OCI-LY3 (cell line): ENCODE measurements at regions not wholly inside any gene's neighbourhood (a gene's known extent, or its start where the extent isn't known, plus 50 kb on each side); places are given as distances from the start of the nearest gene placed in this dataset.

Source experiments
- H2AFZ ChIP-seq: fragments of 200-600, 300-600 bp; shearing (Covaris generic); 2 replicates; pipeline ENCODE4 v1.6.0; 2014; ENCODE audit warnings: antibody characterized with exemption, low read depth, low read length
- H3K27ac ChIP-seq: fragments of 200-600, 300-600 bp; sonication (generic); 2 replicates; pipeline ENCODE4 v1.5.1; 2014; ENCODE audit warnings: mild to moderate bottlenecking, low read length, moderate library complexity, mixed read lengths
- H3K27me3 ChIP-seq: fragments of 200-600, 300-600 bp; sonication (generic); 2 replicates; pipeline ENCODE4 v1.6.1; 2014; ENCODE audit warnings: low read depth, low read length, mixed read lengths
- H3K36me3 ChIP-seq: fragments of 200-600, 300-600 bp; sonication (generic); replicated peaks from 2 replicates; pipeline ENCODE3; 2014; ENCODE audit warnings: low read depth, low read length, mixed read lengths
- H3K4me1 ChIP-seq: fragments of 300-600, 200-600 bp; sonication (generic); 2 replicates; pipeline ENCODE4 v1.6.1; 2014; ENCODE audit warnings: low read length, mixed read lengths
- H3K4me2 ChIP-seq: fragments of 200-600, 300-600 bp; sonication (generic); 2 replicates; pipeline ENCODE4 v1.6.1; 2014; ENCODE audit warnings: low read length, mixed read lengths
- H3K4me3 ChIP-seq: fragments of 300-600, 200-600 bp; sonication (generic); 2 replicates; pipeline ENCODE4 v1.5.1; 2014; ENCODE audit warnings: antibody characterized with exemption, mild to moderate bottlenecking, low read length, moderate library complexity
- H3K79me2 ChIP-seq: fragments of 300-600, 200-600 bp; shearing (Covaris generic); 2 replicates; pipeline ENCODE4 v1.6.1; 2014; ENCODE audit warnings: mild to moderate bottlenecking, low read length, mixed read lengths
- H3K9ac ChIP-seq: fragments of 300-600, 200-600 bp; shearing (Covaris generic); 2 replicates; pipeline ENCODE4 v1.6.0; 2014; ENCODE audit warnings: mild to moderate bottlenecking, low read length, moderate library complexity
- H3K9me3 ChIP-seq: fragments of 200-600, 300-600 bp; shearing (Covaris generic); 2 replicates; pipeline ENCODE4 v1.6.1; 2014; ENCODE audit warnings: low read length, mixed read lengths; ENCODE audit not compliant: insufficient read depth
- H4K20me1 ChIP-seq: fragments of 200-600, 300-600 bp; sonication (generic); 2 replicates; pipeline ENCODE4 v1.6.1; 2016; ENCODE audit warnings: low read length, mixed read lengths; ENCODE audit not compliant: insufficient read depth
- EZH2phosphoT487 ChIP-seq: fragments of 200-600 bp; shearing (Covaris generic); IDR thresholded peaks from 2 replicates; pipeline ENCODE4 v1.6.1; 2018; ENCODE audit warnings: antibody characterized with exemption, mixed run types, low read depth
- TF ChIP-seq, protein P1 (sequence below): fragments of 200-600, 300-600 bp; sonication (generic); IDR thresholded peaks from 2 replicates; pipeline ENCODE4 v1.5.1; 2014; ENCODE audit warnings: antibody characterized with exemption, low read length, low read depth

- Histone ChIP-seq H2AFZ (no peak overlapping the region), H3K27me3 (peaks cover 33% of the 10 kb centered on the region), H3K4me1 (no peaks in the 10 kb centered on the region), H3K4me3 (no peak overlapping the region), H4K20me1 (no peaks in the 10 kb centered on the region), H3K36me3 (no peaks in the 10 kb centered on the region), H3K9me3 (no peaks in the 10 kb centered on the region), H3K4me2 (no peak overlapping the region), H3K79me2 (no peaks in the 10 kb centered on the region), H3K27ac (no peak overlapping the region), H3K9ac (no peak overlapping the region)
- TF ChIP-seq, protein P1, sequence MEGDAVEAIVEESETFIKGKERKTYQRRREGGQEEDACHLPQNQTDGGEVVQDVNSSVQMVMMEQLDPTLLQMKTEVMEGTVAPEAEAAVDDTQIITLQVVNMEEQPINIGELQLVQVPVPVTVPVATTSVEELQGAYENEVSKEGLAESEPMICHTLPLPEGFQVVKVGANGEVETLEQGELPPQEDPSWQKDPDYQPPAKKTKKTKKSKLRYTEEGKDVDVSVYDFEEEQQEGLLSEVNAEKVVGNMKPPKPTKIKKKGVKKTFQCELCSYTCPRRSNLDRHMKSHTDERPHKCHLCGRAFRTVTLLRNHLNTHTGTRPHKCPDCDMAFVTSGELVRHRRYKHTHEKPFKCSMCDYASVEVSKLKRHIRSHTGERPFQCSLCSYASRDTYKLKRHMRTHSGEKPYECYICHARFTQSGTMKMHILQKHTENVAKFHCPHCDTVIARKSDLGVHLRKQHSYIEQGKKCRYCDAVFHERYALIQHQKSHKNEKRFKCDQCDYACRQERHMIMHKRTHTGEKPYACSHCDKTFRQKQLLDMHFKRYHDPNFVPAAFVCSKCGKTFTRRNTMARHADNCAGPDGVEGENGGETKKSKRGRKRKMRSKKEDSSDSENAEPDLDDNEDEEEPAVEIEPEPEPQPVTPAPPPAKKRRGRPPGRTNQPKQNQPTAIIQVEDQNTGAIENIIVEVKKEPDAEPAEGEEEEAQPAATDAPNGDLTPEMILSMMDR, result no peak
- TF ChIP-seq EZH2phosphoT487, result no peak
These were observed 91.3 kb upstream of the EYA2 start for GRCh38 chr20:46803123-46804020.

DNA sequence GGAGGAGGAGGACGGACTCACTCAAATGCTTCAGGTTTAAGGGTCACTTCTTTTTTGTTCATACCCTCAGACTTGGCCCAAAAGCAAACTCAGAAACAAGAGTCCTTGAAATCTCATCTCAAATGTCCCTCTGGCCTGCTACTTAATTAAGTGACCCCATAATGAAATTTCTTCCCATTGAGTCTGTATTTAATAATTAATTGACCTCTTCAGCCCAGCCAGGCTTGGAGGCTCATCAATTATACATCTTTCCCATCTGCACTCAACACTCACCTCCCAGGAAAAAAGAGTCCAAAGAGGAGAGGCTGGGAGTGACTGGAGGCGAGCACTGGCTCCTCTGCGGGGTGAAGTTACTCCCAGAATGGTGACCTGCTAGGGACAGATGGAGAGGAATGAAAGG is 90.5 kb upstream of the EYA2 start:
- H2AFZ ChIP-seq, result no peak overlapping the region
- H4K20me1 ChIP-seq, result no peaks in the 10 kb centered on the region
- no peak overlapping the region for H3K4me3 ChIP-seq
- H3K9ac ChIP-seq, result no peak overlapping the region
- H3K27ac ChIP-seq, result no peak overlapping the region
- no peaks in the 10 kb centered on the region for H3K4me1 ChIP-seq
- H3K79me2 ChIP-seq, result no peaks in the 10 kb centered on the region
- TF ChIP-seq EZH2phosphoT487, result no peak
- TF ChIP-seq, protein P1, result no peak
- H3K27me3 ChIP-seq, result peaks cover 25% of the 10 kb centered on the region
- no peaks in the 10 kb centered on the region for H3K9me3 ChIP-seq
- no peaks in the 10 kb centered on the region for H3K36me3 ChIP-seq
- no peak overlapping the region for H3K4me2 ChIP-seq

DNA sequence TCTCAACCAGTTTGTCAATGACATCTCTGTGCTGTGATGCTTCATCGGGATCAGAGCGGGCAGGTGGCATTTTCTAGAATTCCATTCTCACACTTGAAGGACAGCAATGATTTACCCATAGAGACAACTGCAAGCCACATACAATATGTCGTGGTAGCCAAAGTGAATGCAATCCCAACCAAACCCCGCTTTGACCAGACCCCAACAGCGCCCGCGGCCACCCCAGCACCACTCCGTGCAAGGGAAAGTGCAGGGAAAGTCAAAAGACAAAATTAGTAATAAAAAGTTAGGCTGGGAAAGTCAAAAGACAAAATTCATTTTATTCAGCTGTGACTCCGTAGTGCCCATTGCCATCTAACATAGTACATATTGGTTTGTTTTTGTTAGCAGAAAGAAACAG is 88.8 kb upstream of the EYA2 start:
- H3K4me1 ChIP-seq, result no peaks in the 10 kb centered on the region
- no peak overlapping the region for H3K27ac ChIP-seq
- H3K9me3 ChIP-seq, result no peaks in the 10 kb centered on the region
- no peak for TF ChIP-seq EZH2phosphoT487
- TF ChIP-seq, protein P1, result no peak
- peaks cover 24% of the 10 kb centered on the region for H3K27me3 ChIP-seq
- no peaks in the 10 kb centered on the region for H3K79me2 ChIP-seq
- H2AFZ ChIP-seq, result no peak overlapping the region
- no peak overlapping the region for H3K4me2 ChIP-seq
- no peak overlapping the region for H3K4me3 ChIP-seq
- no peaks in the 10 kb centered on the region for H3K36me3 ChIP-seq
- H4K20me1 ChIP-seq, result no peaks in the 10 kb centered on the region
- H3K9ac ChIP-seq, result no peak overlapping the region

- no peak overlapping the region for H3K9ac ChIP-seq
- H3K9me3 ChIP-seq, result no peaks in the 10 kb centered on the region
- no peak overlapping the region for H3K27ac ChIP-seq
- H3K36me3 ChIP-seq, result no peaks in the 10 kb centered on the region
- H3K4me2 ChIP-seq, result no peak overlapping the region
- no peak overlapping the region for H2AFZ ChIP-seq
- H3K4me3 ChIP-seq, result no peak overlapping the region
- TF ChIP-seq, protein P1, result no peak
- no peak for TF ChIP-seq EZH2phosphoT487
- no peaks in the 10 kb centered on the region for H3K4me1 ChIP-seq
- peaks cover 5% of the 10 kb centered on the region; the same call in 1 of the 2 replicates for H3K27me3 ChIP-seq
- no peaks in the 10 kb centered on the region for H3K79me2 ChIP-seq
- H4K20me1 ChIP-seq, result no peaks in the 10 kb centered on the region
These were observed 86.6 kb upstream of the EYA2 start for GRCh38 chr20:46807998-46808397.
